Caco-2 (cell line): ENCODE measurements at regions not wholly inside any gene's neighbourhood (a gene's known extent, or its start where the extent isn't known, plus 50 kb on each side); places are given as distances from the start of the nearest gene placed in this dataset.

Experiments
- BruUV-seq: library from RNA; stranded (reverse); fragments of 400-500 nt; replicated peaks from 2 replicates; lab custom pipeline; 2021; lab: Mats Ljungman, UMichigan
- CTCF ChIA-PET: fragments of 300-600 bp; sonication (Branson Sonifier 250); formaldehyde crosslinking; loops from one replicate; lab custom pipeline; 2022; ENCODE audit warnings: antibody characterized with exemption; lab: Charles Lee
- POLR2A ChIA-PET: fragments of 300-600 bp; sonication (Branson Sonifier 250); formaldehyde crosslinking; loops from one replicate; lab custom pipeline; 2022; ENCODE audit warnings: antibody characterized with exemption; lab: Charles Lee
- DNase-seq, 2 experiments: peaks; one replicate each; pipeline versions ENCODE4 v3.0.0 to v3.0.0-alpha.2; 2020 to 2022
- H3K27me3 ChIP-seq: replicated peaks from 2 replicates; pipeline ENCODE4 v1.6.0; 2011; ENCODE audit warnings: low read length; ENCODE audit not compliant: control insufficient read depth, insufficient read depth
- H3K36me3 ChIP-seq: 2 replicates; pipeline ENCODE4 v1.5.1; 2011; ENCODE audit warnings: low read length; ENCODE audit not compliant: control insufficient read depth, insufficient read depth
- H3K4me1 ChIP-seq: fragments of 250-450 bp; sonication (Bioruptor Pico); 2 replicates; pipeline ENCODE4 v1.5.1; 2020; ENCODE audit warnings: mild to moderate bottlenecking
- H3K4me3 ChIP-seq: 2 replicates; pipeline ENCODE4 v1.5.1; 2011; ENCODE audit warnings: low read depth, mild to moderate bottlenecking, control low read depth, low read length
- H3K9me3 ChIP-seq: fragments of 250-450 bp; sonication (Bioruptor Pico); 2 replicates; pipeline ENCODE4 v1.5.1; 2020; ENCODE audit warnings: mild to moderate bottlenecking, moderate library complexity
- H3K27ac Mint-ChIP-seq: one replicate; pipeline ENCODE4 v1.8.0; 2022; ENCODE audit warnings: mixed read lengths; ENCODE audit not compliant: unreplicated experiment
- H3K27me3 Mint-ChIP-seq: one replicate; pipeline ENCODE4 v1.8.0; 2022; ENCODE audit warnings: mixed read lengths; ENCODE audit not compliant: insufficient read depth, unreplicated experiment
- H3K36me3 Mint-ChIP-seq: one replicate; pipeline ENCODE4 v1.8.0; 2022; ENCODE audit warnings: mild to moderate bottlenecking, mixed read lengths; ENCODE audit not compliant: insufficient read depth, unreplicated experiment
- H3K4me1 Mint-ChIP-seq: one replicate; pipeline ENCODE4 v1.8.0; 2022; ENCODE audit warnings: low read depth, mixed read lengths; ENCODE audit not compliant: unreplicated experiment
- H3K4me3 Mint-ChIP-seq: one replicate; pipeline ENCODE4 v1.8.0; 2022; ENCODE audit warnings: mild to moderate bottlenecking, moderate library complexity, mixed read lengths; ENCODE audit not compliant: unreplicated experiment
- H3K9me3 Mint-ChIP-seq: one replicate; pipeline ENCODE4 v1.8.0; 2022; ENCODE audit warnings: mixed read lengths; ENCODE audit not compliant: unreplicated experiment
- CTCF ChIP-seq, 2 experiments: fragments of 200-600 bp in 1 of 2; IDR thresholded peaks; 1 replicate in 1 of 2; 2 replicates in 1 of 2; pipeline versions ENCODE4 v1.5.1 to v1.8.0; 2011 to 2022; ENCODE audit warnings: antibody characterized with exemption in 1 of 2, control low read depth in 1 of 2, inconsistent platforms in 1 of 2, low read depth in 1 of 2, low read length in 1 of 2, mild to moderate bottlenecking in 1 of 2, moderate library complexity in 1 of 2; ENCODE audit not compliant: insufficient read depth in 1 of 2, severe bottlenecking in 1 of 2, unreplicated experiment in 1 of 2
- intact Hi-C: fragments of 100-400 bp; cut with micrococcal nuclease; formaldehyde crosslinking; loops from one replicate; pipeline ENCODE4 v1.10.0; 2022; ENCODE audit not compliant: unreplicated experiment

GRCh38 chr10:60464659-60465058, 75.0 kb upstream of the ANK3 start:
- no peak for DNase-seq
- H3K9me3 ChIP-seq: no peaks in the 10 kb centered on the region
- Mint-ChIP-seq H3K4me1 (peaks cover 10% of the 10 kb centered on the region), H3K27me3 (no peaks in the 10 kb centered on the region), H3K36me3 (no peaks in the 10 kb centered on the region), H3K27ac (no peak overlapping the region), H3K9me3 (no peaks in the 10 kb centered on the region), H3K4me3 (no peak overlapping the region)
- ChIA-PET CTCF (no interaction called here), POLR2A (no interaction called here)
- no TSS peak for BruUV-seq
- intact Hi-C loops: no loop called here
- H3K36me3 ChIP-seq: no peaks in the 10 kb centered on the region
- no peak overlapping the region for H3K4me3 ChIP-seq
- no peaks in the 10 kb centered on the region for H3K4me1 ChIP-seq
- no peak for TF ChIP-seq CTCF (IDR thresholded peaks at IDR 0.05; ENCODE audit: insufficient read depth in 1 of 2, low read depth in 1 of 2, low read length in 1 of 2, severe bottlenecking in 1 of 2, unreplicated experiment in 1 of 2)
- no peaks in the 10 kb centered on the region for H3K27me3 ChIP-seq

GRCh38 chr10:60463746-60464145, 74.1 kb upstream of the ANK3 start:
- H3K27me3 ChIP-seq: no peaks in the 10 kb centered on the region
- H3K4me3 Mint-ChIP-seq: no peak overlapping the region
- POLR2A ChIA-PET: interaction anchor here (0.7 kb wide), 1 partner anchor 321 kb away, joined by 3 read pairs; no protein-coding TSS in a partner anchor
- no peaks in the 10 kb centered on the region for H3K4me1 ChIP-seq
- BruUV-seq: no TSS peak
- H3K27ac Mint-ChIP-seq: no peak overlapping the region
- H3K9me3 ChIP-seq: no peaks in the 10 kb centered on the region
- no peaks in the 10 kb centered on the region for H3K36me3 ChIP-seq
- H3K27me3 Mint-ChIP-seq: no peaks in the 10 kb centered on the region
- intact Hi-C loops: no loop called here
- no peak for DNase-seq
- H3K9me3 Mint-ChIP-seq: no peaks in the 10 kb centered on the region
- peaks cover 10% of the 10 kb centered on the region for H3K4me1 Mint-ChIP-seq
- CTCF ChIA-PET: interaction anchor here (0.6 kb wide), 1 partner anchor 17 kb away, joined by 3 read pairs; no protein-coding TSS in a partner anchor
- TF ChIP-seq CTCF (IDR thresholded peaks at IDR 0.05; ENCODE audit: insufficient read depth in 1 of 2, low read depth in 1 of 2, low read length in 1 of 2, severe bottlenecking in 1 of 2, unreplicated experiment in 1 of 2): no peak
- H3K36me3 Mint-ChIP-seq: no peaks in the 10 kb centered on the region
- H3K4me3 ChIP-seq: no peak overlapping the region

GRCh38 chr10:60461688-60462087, 72.0 kb upstream of the ANK3 start:
- H3K4me1 Mint-ChIP-seq: peaks cover 3% of the 10 kb centered on the region
- TF ChIP-seq CTCF (IDR thresholded peaks at IDR 0.05; ENCODE audit: insufficient read depth in 1 of 2, low read depth in 1 of 2, low read length in 1 of 2, severe bottlenecking in 1 of 2, unreplicated experiment in 1 of 2): no peak
- H3K27me3 Mint-ChIP-seq: no peaks in the 10 kb centered on the region
- no TSS peak for BruUV-seq
- DNase-seq: no peak
- ChIA-PET CTCF (no interaction called here), POLR2A (no interaction called here)
- H3K27ac Mint-ChIP-seq: no peak overlapping the region
- no peak overlapping the region for H3K4me3 Mint-ChIP-seq
- no peaks in the 10 kb centered on the region for H3K9me3 Mint-ChIP-seq
- Histone ChIP-seq H3K4me3 (no peak overlapping the region), H3K9me3 (no peaks in the 10 kb centered on the region), H3K27me3 (no peaks in the 10 kb centered on the region), H3K36me3 (no peaks in the 10 kb centered on the region), H3K4me1 (no peaks in the 10 kb centered on the region)
- no peaks in the 10 kb centered on the region for H3K36me3 Mint-ChIP-seq
- intact Hi-C loops: no loop called here
